NB4 (cell line): ENCODE measurements at regions not wholly inside any gene's neighbourhood (a gene's known extent, or its start where the extent isn't known, plus 50 kb on each side); places are given as distances from the start of the nearest gene placed in this dataset.
"Not testable (repeated sequence)": the region's sequence is repeated elsewhere in the genome, so short reads cannot be mapped to it uniquely, and the experiment has no call there.

Source experiments
- DNase-seq: peaks from one replicate; pipeline ENCODE4 v3.0.0; 2010; ENCODE audit warnings: low read depth
- H3K4me3 ChIP-seq: one replicate; pipeline ENCODE4 v1.5.1; 2011; ENCODE audit warnings: mild to moderate bottlenecking, low read depth, low read length, moderate library complexity
- MAX ChIP-seq: IDR thresholded peaks from 2 replicates; pipeline ENCODE4 v1.6.1; 2011; ENCODE audit warnings: low read depth, low read length
- MYC ChIP-seq: IDR thresholded peaks from 2 replicates; pipeline ENCODE4 v1.6.1; 2011; ENCODE audit warnings: low read depth, low read length
- POLR2A ChIP-seq: IDR thresholded peaks from 2 replicates; pipeline ENCODE4 v1.6.1; 2011; ENCODE audit warnings: mild to moderate bottlenecking; ENCODE audit not compliant: insufficient read length; ENCODE audit errors: extremely low read depth
- TF ChIP-seq, protein P1 (sequence below): IDR thresholded peaks from one replicate; pipeline ENCODE4 v1.5.1; 2012; ENCODE audit warnings: low read depth, low read length

DNA sequence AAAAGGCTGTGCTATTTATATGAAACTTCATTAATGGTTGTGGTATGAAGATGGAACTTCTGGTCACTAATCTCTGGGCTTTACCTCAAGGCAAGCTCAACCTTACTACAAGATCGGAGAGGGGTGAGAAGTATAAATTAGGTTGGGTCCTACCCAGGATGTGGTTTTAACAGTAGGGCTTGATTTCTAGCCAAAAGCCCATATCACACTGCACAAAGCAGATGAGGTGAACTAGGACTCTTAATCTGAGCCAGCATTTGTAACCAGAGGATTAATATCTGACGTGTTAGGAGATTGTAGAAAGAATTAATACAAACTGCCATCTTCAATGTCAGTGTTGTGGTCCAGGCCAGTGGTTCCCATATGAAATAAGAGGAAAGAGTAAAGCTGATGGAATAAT, 86.4 kb upstream of the RGPD4 start:
- no peak for TF ChIP-seq MAX
- no peak for TF ChIP-seq POLR2A
- TF ChIP-seq, protein P1, sequence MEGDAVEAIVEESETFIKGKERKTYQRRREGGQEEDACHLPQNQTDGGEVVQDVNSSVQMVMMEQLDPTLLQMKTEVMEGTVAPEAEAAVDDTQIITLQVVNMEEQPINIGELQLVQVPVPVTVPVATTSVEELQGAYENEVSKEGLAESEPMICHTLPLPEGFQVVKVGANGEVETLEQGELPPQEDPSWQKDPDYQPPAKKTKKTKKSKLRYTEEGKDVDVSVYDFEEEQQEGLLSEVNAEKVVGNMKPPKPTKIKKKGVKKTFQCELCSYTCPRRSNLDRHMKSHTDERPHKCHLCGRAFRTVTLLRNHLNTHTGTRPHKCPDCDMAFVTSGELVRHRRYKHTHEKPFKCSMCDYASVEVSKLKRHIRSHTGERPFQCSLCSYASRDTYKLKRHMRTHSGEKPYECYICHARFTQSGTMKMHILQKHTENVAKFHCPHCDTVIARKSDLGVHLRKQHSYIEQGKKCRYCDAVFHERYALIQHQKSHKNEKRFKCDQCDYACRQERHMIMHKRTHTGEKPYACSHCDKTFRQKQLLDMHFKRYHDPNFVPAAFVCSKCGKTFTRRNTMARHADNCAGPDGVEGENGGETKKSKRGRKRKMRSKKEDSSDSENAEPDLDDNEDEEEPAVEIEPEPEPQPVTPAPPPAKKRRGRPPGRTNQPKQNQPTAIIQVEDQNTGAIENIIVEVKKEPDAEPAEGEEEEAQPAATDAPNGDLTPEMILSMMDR: no peak
- no peak for TF ChIP-seq MYC

GRCh38 chr2:107742460-107743027, 84.1 kb upstream of the RGPD4 start:
- DNase-seq: no peak
- TF ChIP-seq POLR2A (no peak), MAX (no peak), MYC (no peak)
- TF ChIP-seq, protein P1: no peak
- no peak overlapping the region for H3K4me3 ChIP-seq

More for the DNA sequence above, 86.4 kb upstream of the RGPD4 start:
- DNase-seq: no peak
- H3K4me3 ChIP-seq: no peak overlapping the region

- H3K4me3 ChIP-seq: no peak overlapping the region
- TF ChIP-seq MYC (no peak), MAX (no peak), POLR2A (no peak)
- TF ChIP-seq, protein P1: no peak
- DNase-seq: no peak
Observed at GRCh38 chr2:107743274-107743673, 83.4 kb upstream of the RGPD4 start.

- DNase-seq: no peak
- no peak for TF ChIP-seq MAX
- no peak for TF ChIP-seq MYC
- TF ChIP-seq, protein P1: no peak
- no peak for TF ChIP-seq POLR2A
- no peak overlapping the region for H3K4me3 ChIP-seq
Observed at GRCh38 chr2:107745100-107745499, 81.6 kb upstream of the RGPD4 start.

DNA sequence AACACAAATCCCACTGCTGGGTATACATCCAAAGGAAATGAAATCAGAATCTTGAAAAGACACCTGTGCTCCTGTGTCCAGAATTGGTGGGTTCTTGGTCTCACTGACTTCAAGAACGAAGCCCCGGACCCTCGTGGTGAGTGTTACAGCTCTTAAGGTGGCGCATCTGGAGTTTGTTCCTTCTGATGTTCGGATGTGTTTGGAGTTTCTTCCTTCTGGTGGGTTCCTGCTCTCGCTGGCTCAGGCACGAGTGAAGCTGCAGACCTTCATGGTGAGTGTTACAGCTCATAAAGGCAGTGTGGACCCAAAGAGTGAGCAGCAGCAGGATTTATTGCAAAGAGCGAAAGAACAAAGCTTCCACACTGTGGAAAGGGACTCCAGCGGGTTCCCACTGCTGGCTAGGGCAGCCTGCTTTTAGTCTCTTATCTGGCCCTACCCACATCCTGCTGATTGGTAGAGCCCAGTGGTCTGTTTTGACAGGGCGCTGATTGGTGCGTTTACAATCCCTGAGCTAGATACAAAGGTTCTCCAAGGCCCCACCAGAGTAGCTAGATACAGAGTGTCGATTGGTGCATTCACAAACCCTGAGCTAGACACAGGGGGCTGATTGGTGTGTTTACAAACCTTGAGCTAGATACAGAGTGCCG, 80.0 kb upstream of the RGPD4 start:
- DNase-seq, H3K4me3 ChIP-seq: not testable (repeated sequence)

DNA sequence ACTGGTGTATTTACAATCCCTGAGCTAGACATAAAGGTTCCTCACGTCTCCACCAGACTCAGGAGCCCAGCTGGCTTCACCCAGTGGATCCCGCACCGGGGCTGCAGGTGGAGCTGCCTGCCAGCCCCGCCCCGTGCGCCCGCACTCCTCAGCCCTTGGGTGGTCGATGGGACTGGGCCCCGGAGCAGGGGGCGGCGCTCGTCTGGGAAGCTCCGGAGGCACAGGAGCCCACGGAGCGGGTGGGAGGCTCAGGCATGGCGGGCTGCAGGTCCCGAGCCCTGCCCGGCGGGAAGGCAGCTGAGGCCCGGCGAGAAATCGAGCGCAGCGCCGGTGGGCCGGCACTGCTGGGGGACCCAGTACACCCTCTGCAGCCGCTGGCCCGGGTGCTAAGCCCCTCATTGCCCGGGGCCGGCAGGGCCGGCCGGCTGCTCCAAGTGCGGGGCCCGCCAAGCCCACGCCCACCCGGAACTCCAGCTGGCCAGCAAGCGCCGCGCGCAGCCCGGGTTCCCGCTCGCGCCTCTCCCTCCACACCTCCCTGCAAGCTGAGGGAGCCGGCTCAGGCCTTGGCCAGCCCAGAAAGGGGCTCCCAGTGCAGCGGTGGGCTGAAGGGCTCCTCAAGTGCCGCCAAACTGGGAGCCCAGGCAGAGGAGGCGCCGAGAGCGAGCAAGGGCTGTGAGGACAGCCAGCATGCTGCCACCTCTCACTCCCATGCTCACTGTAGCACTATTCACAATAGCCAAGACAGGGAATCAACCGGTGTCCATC, 79.3 kb upstream of the RGPD4 start:
- DNase-seq, H3K4me3 ChIP-seq: not testable (repeated sequence)
